ENCODE measurements at regions not wholly inside any gene's neighbourhood (a gene's known extent, or its start where the extent isn't known, plus 50 kb on each side); places are given as distances from the start of the nearest gene placed in this dataset.

GRCh38 chr6:22917344-22917743, 348.0 kb downstream of the HDGFL1 start:
- no peak for TF ChIP-seq CTCF (IDR thresholded peaks at IDR 0.05)
- peak in 1 of 3 donors; percentile 59 for TF ChIP-seq POLR2AphosphoS5 (IDR thresholded peaks at IDR 0.05)
- no peak for TF ChIP-seq POLR2A (IDR thresholded peaks at IDR 0.05)

Measured in transverse colon (tissue), 4 donors.